HL-60 (cell line): ENCODE measurements at regions not wholly inside any gene's neighbourhood (a gene's known extent, or its start where the extent isn't known, plus 50 kb on each side); places are given as distances from the start of the nearest gene placed in this dataset.

Experiments
- TF ChIP-seq, protein P1 (sequence below): IDR thresholded peaks from 2 replicates; pipeline ENCODE4 v1.6.1; 2012; ENCODE audit warnings: low read depth; ENCODE audit not compliant: insufficient replicate concordance
- TF ChIP-seq, protein P2 (sequence below): IDR thresholded peaks from one replicate; pipeline ENCODE4 v1.5.1; 2011; ENCODE audit warnings: low read length, control low read depth, inconsistent platforms; ENCODE audit not compliant: insufficient read depth

DNA sequence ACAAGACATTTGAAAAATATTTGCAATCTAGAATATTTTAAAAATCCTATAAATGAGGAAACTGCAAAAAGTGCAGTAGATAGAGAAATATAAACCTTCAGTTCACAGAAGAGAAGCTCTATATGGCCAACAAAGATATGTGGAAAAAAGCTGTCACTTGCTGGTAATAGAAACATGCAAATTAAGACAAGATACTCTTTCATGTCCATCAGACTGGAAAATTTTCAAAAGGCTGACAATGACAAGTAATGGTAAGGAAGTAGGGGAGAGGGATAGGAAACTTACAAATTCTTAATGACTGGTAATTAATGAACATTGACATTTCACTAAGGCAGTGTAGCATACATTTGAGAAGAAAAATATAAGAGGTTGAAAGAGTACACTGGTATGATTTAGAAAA lies 147.9 kb downstream of the MRPL39 start:
- TF ChIP-seq, protein P1, sequence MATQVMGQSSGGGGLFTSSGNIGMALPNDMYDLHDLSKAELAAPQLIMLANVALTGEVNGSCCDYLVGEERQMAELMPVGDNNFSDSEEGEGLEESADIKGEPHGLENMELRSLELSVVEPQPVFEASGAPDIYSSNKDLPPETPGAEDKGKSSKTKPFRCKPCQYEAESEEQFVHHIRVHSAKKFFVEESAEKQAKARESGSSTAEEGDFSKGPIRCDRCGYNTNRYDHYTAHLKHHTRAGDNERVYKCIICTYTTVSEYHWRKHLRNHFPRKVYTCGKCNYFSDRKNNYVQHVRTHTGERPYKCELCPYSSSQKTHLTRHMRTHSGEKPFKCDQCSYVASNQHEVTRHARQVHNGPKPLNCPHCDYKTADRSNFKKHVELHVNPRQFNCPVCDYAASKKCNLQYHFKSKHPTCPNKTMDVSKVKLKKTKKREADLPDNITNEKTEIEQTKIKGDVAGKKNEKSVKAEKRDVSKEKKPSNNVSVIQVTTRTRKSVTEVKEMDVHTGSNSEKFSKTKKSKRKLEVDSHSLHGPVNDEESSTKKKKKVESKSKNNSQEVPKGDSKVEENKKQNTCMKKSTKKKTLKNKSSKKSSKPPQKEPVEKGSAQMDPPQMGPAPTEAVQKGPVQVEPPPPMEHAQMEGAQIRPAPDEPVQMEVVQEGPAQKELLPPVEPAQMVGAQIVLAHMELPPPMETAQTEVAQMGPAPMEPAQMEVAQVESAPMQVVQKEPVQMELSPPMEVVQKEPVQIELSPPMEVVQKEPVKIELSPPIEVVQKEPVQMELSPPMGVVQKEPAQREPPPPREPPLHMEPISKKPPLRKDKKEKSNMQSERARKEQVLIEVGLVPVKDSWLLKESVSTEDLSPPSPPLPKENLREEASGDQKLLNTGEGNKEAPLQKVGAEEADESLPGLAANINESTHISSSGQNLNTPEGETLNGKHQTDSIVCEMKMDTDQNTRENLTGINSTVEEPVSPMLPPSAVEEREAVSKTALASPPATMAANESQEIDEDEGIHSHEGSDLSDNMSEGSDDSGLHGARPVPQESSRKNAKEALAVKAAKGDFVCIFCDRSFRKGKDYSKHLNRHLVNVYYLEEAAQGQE, result no peak
- TF ChIP-seq, protein P2, sequence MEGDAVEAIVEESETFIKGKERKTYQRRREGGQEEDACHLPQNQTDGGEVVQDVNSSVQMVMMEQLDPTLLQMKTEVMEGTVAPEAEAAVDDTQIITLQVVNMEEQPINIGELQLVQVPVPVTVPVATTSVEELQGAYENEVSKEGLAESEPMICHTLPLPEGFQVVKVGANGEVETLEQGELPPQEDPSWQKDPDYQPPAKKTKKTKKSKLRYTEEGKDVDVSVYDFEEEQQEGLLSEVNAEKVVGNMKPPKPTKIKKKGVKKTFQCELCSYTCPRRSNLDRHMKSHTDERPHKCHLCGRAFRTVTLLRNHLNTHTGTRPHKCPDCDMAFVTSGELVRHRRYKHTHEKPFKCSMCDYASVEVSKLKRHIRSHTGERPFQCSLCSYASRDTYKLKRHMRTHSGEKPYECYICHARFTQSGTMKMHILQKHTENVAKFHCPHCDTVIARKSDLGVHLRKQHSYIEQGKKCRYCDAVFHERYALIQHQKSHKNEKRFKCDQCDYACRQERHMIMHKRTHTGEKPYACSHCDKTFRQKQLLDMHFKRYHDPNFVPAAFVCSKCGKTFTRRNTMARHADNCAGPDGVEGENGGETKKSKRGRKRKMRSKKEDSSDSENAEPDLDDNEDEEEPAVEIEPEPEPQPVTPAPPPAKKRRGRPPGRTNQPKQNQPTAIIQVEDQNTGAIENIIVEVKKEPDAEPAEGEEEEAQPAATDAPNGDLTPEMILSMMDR, result no peak
